CD4-positive, alpha-beta T cell (primary cell): ENCODE measurements at regions not wholly inside any gene's neighbourhood (a gene's known extent, or its start where the extent isn't known, plus 50 kb on each side); places are given as distances from the start of the nearest gene placed in this dataset.

Experiments
- ATAC-seq: fragments of 200-7000 bp; cut with Tn5 transposase; one replicate; pipeline ENCODE4 v1.10.0; 2022; ENCODE audit warnings: mild to moderate bottlenecking; ENCODE audit not compliant: poor library complexity
- CTCF ChIA-PET: fragments of 350-600 bp; sonication (Branson Sonifier 250); formaldehyde crosslinking; loops from one replicate; lab custom pipeline; 2021; ENCODE audit warnings: antibody characterized with exemption, inconsistent platforms; lab: Charles Lee
- POLR2A ChIA-PET: fragments of 350-600 bp; sonication (Branson Sonifier 250); formaldehyde crosslinking; loops from one replicate; lab custom pipeline; 2021; ENCODE audit warnings: antibody characterized with exemption, inconsistent platforms; lab: Charles Lee
- DNase-seq, 14 experiments: peaks; one replicate each; pipeline ENCODE4 v3.0.0-alpha.2; 2013 to 2020; ENCODE audit warnings: mixed read lengths in 2 of 14
- H3K27ac ChIP-seq, 2 donors: one replicate each; pipeline versions ENCODE4 v1.5.1 to v1.7.0; 2013; ENCODE audit warnings: low read length in 2 of 2, low read depth in 1 of 2, mild to moderate bottlenecking in 1 of 2
- H3K27me3 ChIP-seq, 2 experiments: 1 replicate in 1 of 2; 2 replicates in 1 of 2; pipeline versions ENCODE4 v1.6.1 to v1.7.0; 2013; ENCODE audit warnings: low read length in 2 of 2, control low read depth in 1 of 2, mild to moderate bottlenecking in 1 of 2, moderate library complexity in 1 of 2; ENCODE audit not compliant: insufficient read depth in 2 of 2, control insufficient read depth in 1 of 2
- H3K36me3 ChIP-seq: one replicate; pipeline ENCODE4 v1.6.1; 2013; ENCODE audit warnings: low read length, control low read depth; ENCODE audit not compliant: insufficient read depth
- H3K4me1 ChIP-seq: one replicate; pipeline ENCODE4 v1.6.1; 2013; ENCODE audit warnings: low read length, control low read depth; ENCODE audit not compliant: insufficient read depth
- H3K4me3 ChIP-seq: one replicate; pipeline ENCODE4 v1.5.1; 2013; ENCODE audit warnings: mild to moderate bottlenecking, low read length, moderate library complexity
- H3K9me3 ChIP-seq, 2 experiments: 1 replicate in 1 of 2; 2 replicates in 1 of 2; pipeline versions ENCODE4 v1.6.1 to v1.7.0; 2013; ENCODE audit warnings: low read length in 2 of 2, mild to moderate bottlenecking in 2 of 2, control low read depth in 1 of 2, moderate library complexity in 1 of 2; ENCODE audit not compliant: control insufficient read depth in 1 of 2, insufficient read depth in 1 of 2
- H3K27ac Mint-ChIP-seq: one replicate; pipeline ENCODE4 v1.8.0; 2020; ENCODE audit warnings: mixed read lengths
- H3K27me3 Mint-ChIP-seq: one replicate; pipeline ENCODE4 v1.8.0; 2021; ENCODE audit warnings: mixed read lengths
- H3K36me3 Mint-ChIP-seq: one replicate; pipeline ENCODE4 v1.8.0; 2021; ENCODE audit warnings: low read depth, mixed read lengths
- H3K4me1 Mint-ChIP-seq: one replicate; pipeline ENCODE4 v1.8.0; 2021; ENCODE audit warnings: low read depth, mixed read lengths
- H3K4me3 Mint-ChIP-seq: one replicate; pipeline ENCODE4 v1.8.0; 2020; ENCODE audit warnings: mild to moderate bottlenecking, mixed read lengths
- H3K9me3 Mint-ChIP-seq: one replicate; pipeline ENCODE4 v1.8.0; 2020; ENCODE audit warnings: mixed read lengths
- CTCF ChIP-seq: fragments of 200-600 bp; IDR thresholded peaks from one replicate; pipeline ENCODE4 v1.8.0; 2022; ENCODE audit warnings: antibody characterized with exemption, mild to moderate bottlenecking
- intact Hi-C, 2 experiments: fragments of 100-400 bp; cut with DNase I in 1 of 2; cut with micrococcal nuclease in 1 of 2; formaldehyde crosslinking; loops; one replicate each; pipeline versions ENCODE4 v1.15.1 to v1.9.0; 2023 to 2025; cut with DNase I, micrococcal nuclease

GRCh38 chr5:24068524-24068923 lies 561.1 kb downstream of the PRDM9 start:
- intact Hi-C loops = no loop called here
- H3K36me3 ChIP-seq = no peaks in the 10 kb centered on the region
- Mint-ChIP-seq H3K27me3 (no peaks in the 10 kb centered on the region), H3K36me3 (no peaks in the 10 kb centered on the region), H3K9me3 (peaks cover 22% of the 10 kb centered on the region), H3K4me3 (no peak overlapping the region), H3K4me1 (no peaks in the 10 kb centered on the region), H3K27ac (no peak overlapping the region)
- CTCF ChIA-PET = no interaction called here
- H3K4me1 ChIP-seq = no peaks in the 10 kb centered on the region
- POLR2A ChIA-PET = no interaction called here
- ATAC-seq = no peak
- H3K27ac ChIP-seq = no peak overlapping the region
- DNase-seq = no peak
- no peak for TF ChIP-seq CTCF
- no peak overlapping the region for H3K4me3 ChIP-seq
- peaks cover 0 to 10% of the 10 kb centered on the region in 2 experiments for H3K9me3 ChIP-seq
- no peaks in the 10 kb centered on the region for H3K27me3 ChIP-seq

- ATAC-seq = no peak
- Mint-ChIP-seq H3K4me1 (no peaks in the 10 kb centered on the region), H3K36me3 (no peaks in the 10 kb centered on the region), H3K27me3 (no peaks in the 10 kb centered on the region), H3K4me3 (no peak overlapping the region), H3K9me3 (peaks cover 13% of the 10 kb centered on the region), H3K27ac (no peak overlapping the region)
- no peaks in the 10 kb centered on the region for H3K27me3 ChIP-seq
- no peaks in the 10 kb centered on the region for H3K4me1 ChIP-seq
- CTCF ChIA-PET = no interaction called here
- intact Hi-C loops = no loop called here
- POLR2A ChIA-PET = no interaction called here
- H3K27ac ChIP-seq = no peak overlapping the region
- no peak for TF ChIP-seq CTCF
- DNase-seq = no peak
- no peak overlapping the region for H3K4me3 ChIP-seq
- H3K9me3 ChIP-seq = peaks cover 0 to 10% of the 10 kb centered on the region in 2 experiments
- H3K36me3 ChIP-seq = no peaks in the 10 kb centered on the region
Measured at GRCh38 chr5:24073107-24073506, 565.7 kb downstream of the PRDM9 start.

GRCh38 chr5:24080046-24080445 lies 564.7 kb downstream of the CDH10 start:
- Histone ChIP-seq H3K27me3 (no peaks in the 10 kb centered on the region), H3K4me3 (no peak overlapping the region), H3K4me1 (no peaks in the 10 kb centered on the region), H3K9me3 (peaks cover 5 to 8% of the 10 kb centered on the region in 2 experiments), H3K36me3 (no peaks in the 10 kb centered on the region), H3K27ac (no peak overlapping the region)
- Mint-ChIP-seq H3K9me3 (peaks cover 14% of the 10 kb centered on the region), H3K4me1 (no peaks in the 10 kb centered on the region), H3K27me3 (no peaks in the 10 kb centered on the region), H3K27ac (no peak overlapping the region), H3K36me3 (no peaks in the 10 kb centered on the region), H3K4me3 (no peak overlapping the region)
- CTCF ChIA-PET = no interaction called here
- DNase-seq (no peak), ATAC-seq (no peak)
- intact Hi-C loops = no loop called here
- POLR2A ChIA-PET = no interaction called here
- TF ChIP-seq CTCF = no peak
